HG03175 (cell line): ENCODE measurements at regions not wholly inside any gene's neighbourhood (a gene's known extent, or its start where the extent isn't known, plus 50 kb on each side); places are given as distances from the start of the nearest gene placed in this dataset.

Experiments used
- ATAC-seq: cut with Tn5 transposase; IDR thresholded peaks from one replicate; pipeline ENCODE4 v1.9.1; 2021; ENCODE audit warnings: mild to moderate bottlenecking, moderate library complexity; ENCODE audit not compliant: unreplicated experiment

DNA sequence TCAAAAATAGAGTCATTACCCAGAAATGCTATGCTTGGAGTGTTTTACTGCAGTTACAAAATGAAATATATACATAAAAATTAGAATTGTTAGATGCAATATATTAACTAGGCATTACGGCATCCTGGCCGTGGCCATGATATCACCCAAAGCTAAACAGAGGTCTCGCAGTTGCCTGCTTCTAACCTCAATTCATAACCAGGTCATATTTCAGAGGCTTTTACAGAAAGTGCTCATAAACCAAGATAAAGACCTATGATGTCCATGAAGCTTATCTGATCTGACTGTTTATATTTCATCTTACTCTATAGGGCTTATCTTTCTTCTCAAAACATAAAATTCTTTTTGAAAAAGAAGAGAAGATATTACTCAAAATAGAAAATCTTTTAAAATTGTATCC, 664.5 kb upstream of the SALL1 start:
- no peak for ATAC-seq

DNA sequence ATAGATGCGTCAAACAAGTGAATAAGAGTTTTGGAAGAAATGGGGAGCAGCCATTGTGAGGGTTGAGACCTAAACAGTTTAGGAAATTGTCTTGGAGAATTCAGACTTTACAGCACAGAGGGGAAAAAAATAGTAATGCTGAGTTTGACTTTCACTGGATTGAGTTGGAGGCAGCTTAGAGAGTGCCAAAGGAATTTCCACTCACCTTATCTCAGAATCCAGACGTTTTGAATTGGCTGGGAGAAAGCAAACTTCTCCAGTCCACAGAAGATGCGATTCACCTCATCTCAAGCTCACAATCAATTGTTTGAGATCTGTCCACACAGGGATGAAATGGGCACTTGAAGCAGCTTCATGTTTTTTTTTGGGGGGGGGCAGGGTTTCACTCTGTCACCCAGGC, 663.5 kb upstream of the SALL1 start:
- no peak for ATAC-seq

- no peak for ATAC-seq
Observed at GRCh38 chr16:51813609-51814008, 662.5 kb upstream of the SALL1 start.

DNA sequence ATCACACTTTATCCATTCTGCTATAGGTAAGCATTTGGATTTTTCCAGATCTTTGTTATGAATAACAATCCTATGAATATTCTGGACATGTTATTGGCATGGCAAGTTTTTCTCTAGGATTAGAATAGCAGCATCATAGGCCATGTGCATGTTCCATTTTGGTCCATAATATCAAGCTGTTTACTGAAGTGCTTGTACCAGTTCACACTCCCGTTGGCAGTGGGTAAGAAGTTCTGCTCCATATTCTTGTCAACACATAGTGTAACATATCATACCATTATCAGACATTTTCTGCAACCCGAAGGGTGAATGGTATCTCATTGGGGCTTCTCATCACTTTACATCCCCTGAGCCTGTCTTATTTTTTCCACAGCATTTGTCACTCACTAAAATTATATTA, 661.9 kb upstream of the SALL1 start:
- no peak for ATAC-seq

DNA sequence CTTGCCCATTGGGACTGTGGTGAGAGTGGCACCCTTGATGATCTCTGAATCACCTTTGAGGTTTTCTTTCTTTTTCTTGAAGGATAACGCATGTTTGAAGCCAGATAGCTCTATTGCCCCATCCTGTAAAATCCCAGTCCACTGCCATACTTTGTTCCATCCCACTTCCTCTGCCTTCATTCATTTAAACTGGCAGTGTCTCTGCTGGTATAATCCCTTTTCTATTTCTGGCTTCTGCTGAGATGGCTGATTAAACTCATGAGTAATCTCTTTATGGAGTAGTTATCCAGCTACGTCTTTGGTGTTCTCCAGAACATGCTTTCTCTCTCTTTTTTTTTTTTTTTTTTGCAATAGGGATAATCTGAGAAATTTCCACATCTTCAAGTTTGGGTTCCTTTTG, 656.5 kb upstream of the SALL1 start:
- ATAC-seq, result no peak

GRCh38 chr16:51801635-51802034, 650.6 kb upstream of the SALL1 start:
- no peak for ATAC-seq

- no peak for ATAC-seq
Observed at GRCh38 chr16:51797669-51798259, 646.7 kb upstream of the SALL1 start.

DNA sequence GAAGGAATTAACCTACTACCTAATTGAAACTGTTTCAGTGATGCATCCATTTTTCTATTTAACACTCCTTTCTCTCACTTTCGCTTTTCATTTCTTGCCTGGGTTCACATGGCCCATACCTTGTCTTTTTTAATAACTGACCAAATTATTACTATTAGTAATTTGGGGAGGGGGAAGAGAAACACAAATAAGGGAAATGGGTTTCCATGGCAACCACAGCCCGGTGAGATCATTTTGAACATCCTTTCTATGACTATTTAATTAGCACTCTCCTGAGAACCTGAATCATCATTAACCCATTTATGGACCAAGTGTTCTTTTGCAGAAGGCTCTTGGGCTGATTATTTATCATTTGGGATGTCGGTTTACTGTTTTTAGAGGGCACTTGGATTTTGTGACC, 628.2 kb upstream of the SALL1 start:
- ATAC-seq, result no peak

- no peak for ATAC-seq
Observed at GRCh38 chr16:51773071-51773890, 622.2 kb upstream of the SALL1 start.

GRCh38 chr16:51766739-51767138, 615.7 kb upstream of the SALL1 start:
- no peak for ATAC-seq

- ATAC-seq, result no peak
Observed at GRCh38 chr16:51763072-51763661, 612.1 kb upstream of the SALL1 start.

DNA sequence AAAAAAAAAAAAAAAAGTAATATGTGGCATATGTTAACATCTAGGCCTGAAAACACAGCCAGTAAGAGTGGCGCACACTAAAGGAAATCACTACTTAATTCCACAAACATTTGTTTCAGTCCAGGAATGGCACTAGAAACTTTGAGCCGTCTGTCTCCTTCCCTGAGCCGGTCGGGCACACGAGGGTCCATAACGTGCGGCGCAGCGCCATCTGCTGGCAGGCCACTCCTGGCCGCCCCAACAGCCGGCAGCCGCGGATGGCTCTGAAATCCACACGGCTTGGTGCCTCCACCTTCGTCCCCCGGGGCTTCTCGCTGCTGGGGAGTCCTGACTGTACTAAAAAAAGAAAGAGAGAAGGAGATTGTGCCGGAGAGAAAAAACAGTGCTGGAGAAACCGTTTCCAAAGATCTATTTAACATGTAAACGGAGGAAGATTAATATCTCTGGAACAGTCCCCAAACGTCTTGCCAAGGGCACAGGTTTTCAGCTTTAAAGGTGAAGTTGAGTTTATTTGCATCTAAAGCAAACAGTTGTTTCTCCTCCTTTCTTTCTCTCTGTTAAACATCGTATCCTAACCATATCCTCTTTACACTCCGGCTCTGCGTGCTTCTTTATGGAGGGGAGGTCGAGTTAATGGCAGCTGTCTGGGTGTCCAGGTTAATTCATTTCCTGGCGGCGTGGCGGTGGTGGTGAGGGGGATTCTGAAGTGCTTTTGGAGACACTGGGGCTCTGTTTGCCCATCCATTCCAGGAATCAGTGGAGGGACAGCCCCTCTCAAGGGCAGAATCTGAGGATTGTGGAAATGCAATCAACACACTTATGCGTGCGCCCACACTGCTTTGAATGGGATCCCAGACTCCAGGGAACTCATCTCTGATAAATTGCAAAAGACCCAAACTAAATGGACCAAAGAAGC, 611.3 kb upstream of the SALL1 start:
- peak; percentile 91 for ATAC-seq

DNA sequence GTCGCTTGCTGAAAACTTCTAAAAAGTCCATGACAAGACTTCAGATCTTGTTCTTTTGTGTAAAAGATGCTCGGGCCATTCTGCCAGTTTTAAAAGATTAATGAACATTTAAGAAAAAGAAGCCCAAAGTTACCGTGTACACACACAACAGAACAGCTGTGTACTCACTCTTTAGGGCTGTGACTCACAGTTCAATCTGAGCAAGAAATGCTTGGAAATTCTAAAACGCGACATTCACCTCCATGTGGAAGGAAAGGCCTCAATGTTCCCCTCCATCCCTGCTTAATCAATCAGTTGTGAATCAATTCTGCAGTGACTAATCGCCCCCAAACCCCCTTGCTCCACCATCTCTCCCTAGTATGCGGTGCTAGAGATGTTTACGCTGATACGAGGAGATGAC, 609.9 kb upstream of the SALL1 start:
- no peak for ATAC-seq

- ATAC-seq, result no peak
Observed at GRCh38 chr16:51759999-51760398, 608.9 kb upstream of the SALL1 start.

DNA sequence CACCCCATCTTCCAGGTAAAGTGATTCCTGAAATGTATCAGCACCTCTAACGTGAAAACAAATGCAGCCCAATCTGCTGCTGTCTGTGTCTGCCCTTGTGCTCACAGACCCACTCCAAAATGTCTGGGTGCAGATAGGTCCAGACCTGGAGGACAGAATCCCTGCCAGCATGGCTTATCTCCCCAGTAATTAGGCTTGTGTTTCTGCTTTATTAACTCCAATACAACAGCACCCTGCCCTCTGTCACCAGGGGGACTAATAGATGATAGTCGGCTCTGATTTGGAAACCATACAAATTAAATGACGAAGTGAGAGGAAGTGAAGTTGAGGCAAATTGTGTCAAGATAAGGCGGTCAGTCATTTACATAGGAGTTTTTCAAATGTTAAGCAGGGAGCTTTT, 608.3 kb upstream of the SALL1 start:
- ATAC-seq, result no peak

- ATAC-seq, result no peak
Observed at GRCh38 chr16:51757921-51758479, 606.9 kb upstream of the SALL1 start.

- ATAC-seq, result no peak
Observed at GRCh38 chr16:51757505-51757904, 606.4 kb upstream of the SALL1 start.

DNA sequence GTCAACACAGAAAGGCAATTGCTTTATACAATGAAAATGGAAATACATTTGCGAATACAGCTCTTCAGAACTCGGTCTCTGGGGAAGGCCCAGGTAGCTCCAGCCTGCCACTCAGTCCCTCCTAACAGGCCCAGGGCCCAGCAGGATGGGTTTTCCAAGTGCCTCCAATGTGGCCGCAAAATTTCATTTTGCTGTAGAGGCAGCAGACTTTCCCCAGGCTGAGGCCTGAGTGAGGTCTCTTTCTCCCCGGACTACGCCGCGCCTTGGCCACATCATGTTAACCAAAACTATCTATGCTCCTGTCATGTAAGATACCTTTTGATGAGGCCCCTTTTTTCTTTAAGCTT, 606.0 kb upstream of the SALL1 start:
- ATAC-seq, result no peak

DNA sequence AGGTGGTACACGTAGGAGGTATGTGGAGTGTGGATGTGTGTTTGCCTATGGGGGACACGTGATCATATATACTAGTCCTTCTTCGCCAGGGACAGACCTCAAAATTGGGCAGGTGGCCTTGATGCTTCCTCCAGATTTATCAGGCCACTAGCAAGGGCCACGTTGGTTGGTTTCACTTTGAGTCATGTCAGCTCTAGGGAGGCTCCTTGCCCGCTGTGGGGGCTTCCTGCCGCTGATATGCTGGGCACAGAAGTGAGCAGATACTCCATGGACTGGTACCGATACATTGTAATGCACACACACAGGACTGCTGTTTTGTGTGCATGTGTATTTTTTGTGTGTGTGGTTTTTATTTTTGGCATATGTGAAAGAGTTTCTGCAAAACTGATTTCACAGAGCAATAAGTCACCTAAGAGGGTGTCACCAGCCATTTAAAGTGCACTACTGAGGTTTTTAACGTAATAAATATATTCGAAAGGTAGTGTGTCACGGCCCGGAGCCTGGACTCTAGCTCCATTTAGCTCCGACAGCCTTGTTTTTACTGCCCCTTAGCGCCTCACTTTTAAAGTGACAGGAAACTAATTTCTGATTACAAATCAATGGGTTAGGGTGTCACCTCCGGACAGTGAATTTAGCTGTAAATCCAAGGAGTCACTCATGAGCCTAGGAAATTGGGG, 605.5 kb upstream of the SALL1 start:
- no peak for ATAC-seq

- ATAC-seq, result no peak
Observed at GRCh38 chr16:51755577-51756355, 604.7 kb upstream of the SALL1 start.
